ENCODE measurements at regions not wholly inside any gene's neighbourhood (a gene's known extent, or its start where the extent isn't known, plus 50 kb on each side); places are given as distances from the start of the nearest gene placed in this dataset.

DNA sequence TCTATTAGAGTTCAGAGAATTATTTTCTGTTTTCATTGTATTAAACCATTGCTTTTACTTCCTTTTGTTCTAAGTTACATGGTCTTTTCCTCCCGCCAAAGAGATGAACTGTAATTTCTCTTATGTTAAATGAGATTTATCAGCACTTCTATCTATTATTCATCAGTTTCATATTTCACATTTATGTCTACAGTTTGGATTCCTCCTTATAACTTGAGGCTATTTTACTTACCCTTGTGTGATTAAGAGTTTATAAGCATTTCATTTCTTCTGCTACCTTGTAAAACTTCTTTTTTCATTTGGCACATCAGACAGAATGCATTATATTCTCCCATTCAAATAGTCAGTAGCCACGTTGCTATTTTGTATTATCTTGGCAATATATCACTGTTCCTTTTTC lies 248.2 kb downstream of the PLA2G4A start:
- TF ChIP-seq CTCF (IDR thresholded peaks at IDR 0.05; ENCODE audit: borderline replicate concordance, extremely low read depth, low read length, poor library complexity, severe bottlenecking) (no peak), EZH2 (IDR thresholded peaks at IDR 0.05; ENCODE audit: borderline replicate concordance, low read depth, low read length, severe bottlenecking) (no peak)
